Ovary (tissue), 7 donors: ENCODE measurements at regions not wholly inside any gene's neighbourhood (a gene's known extent, or its start where the extent isn't known, plus 50 kb on each side); places are given as distances from the start of the nearest gene placed in this dataset.
"Not testable (repeated sequence)": the region's sequence is repeated elsewhere in the genome, so short reads cannot be mapped to it uniquely, and the experiment has no call there.

Experiments
- DNase-seq, 5 donors: peaks; one replicate each; pipeline ENCODE4 v3.0.0-alpha.2; 2019 to 2020
- H3K27ac ChIP-seq, 2 donors: fragments of 200-600 bp; one replicate each; pipeline versions ENCODE4 v1.5.1 to v1.8.0; 2019 to 2022
- H3K27me3 ChIP-seq: fragments of 200-600 bp; one replicate; pipeline ENCODE4 v1.8.0; 2022
- H3K36me3 ChIP-seq: fragments of 200-600 bp; sonication (generic); one replicate; pipeline ENCODE4 v1.5.1; 2019
- H3K4me1 ChIP-seq: one replicate; pipeline ENCODE4 v1.8.1; 2013; ENCODE audit warnings: mild to moderate bottlenecking, moderate library complexity; ENCODE audit not compliant: insufficient read depth
- H3K4me3 ChIP-seq: fragments of 200-600 bp; sonication (generic); one replicate; pipeline ENCODE4 v1.5.1; 2017
- H3K9me3 ChIP-seq, 2 donors: fragments of 200-600 bp in 1 of 2; sonication (generic) in 1 of 2; one replicate each; pipeline versions ENCODE4 v1.5.1 to v1.8.1; 2013 to 2019; ENCODE audit warnings: mild to moderate bottlenecking in 1 of 2, moderate library complexity in 1 of 2
- CTCF ChIP-seq, 3 donors: fragments of 450-650 bp in 2 of 3; fragments of 200-600 bp in 1 of 3; IDR thresholded peaks; one replicate each; pipeline versions ENCODE4 v1.5.1 to v1.8.0; 2016 to 2022; ENCODE audit warnings: antibody characterized with exemption in 3 of 3, mild to moderate bottlenecking in 1 of 3
- EP300 ChIP-seq: sonication (generic); formaldehyde crosslinking; IDR thresholded peaks from one replicate; pipeline ENCODE4 v1.6.1; 2017; ENCODE audit warnings: antibody characterized with exemption
- POLR2A ChIP-seq: fragments of 450-650 bp; IDR thresholded peaks from one replicate; pipeline ENCODE4 v1.6.1; 2017; ENCODE audit warnings: antibody characterized with exemption, mild to moderate bottlenecking, moderate library complexity
- WGBS, 3 donors: extraction: QIAGEN DNeasy Blood & Tissue Kit in 1 of 3; methylation state at CpG; one replicate each; pipeline versions ENCODE4 v1.1.5 to v1.1.7; 2013 to 2017; 5-methylcytosine and 5-hydroxymethylcytosine counted together
- intact Hi-C, 4 donors: fragments of 100-400 bp; cut with DNase I; formaldehyde crosslinking; loops; one replicate each; pipeline versions ENCODE4 v1.11.0 to v1.15.1; 2022 to 2023
- donor health status: DM: no; HTN: no; CAD: no; lungs with moderate emphysema.
- donor health status: DM: no; HTN: no; CAD: no.
- donor health status: Bipolar disorder and iron deficiency.
- donor health status: DM: no; HTN: no; CAD: no.
- donor health status: DM: yes; HTN: yes; CAD: no.

GRCh38 chr1:194419721-194420120 lies 1233.3 kb upstream of the B3GALT2 start:
- no peak overlapping the region for H3K27ac ChIP-seq
- H3K9me3 ChIP-seq = peaks cover 0 to 3% of the 10 kb centered on the region in 2 donors
- H3K4me1 ChIP-seq = no peaks in the 10 kb centered on the region
- no peak overlapping the region for H3K4me3 ChIP-seq
- no peak for DNase-seq
- H3K36me3 ChIP-seq = no peaks in the 10 kb centered on the region
- intact Hi-C loops = no loop called here
- no peaks in the 10 kb centered on the region for H3K27me3 ChIP-seq
- WGBS, 3 donors = 59 to 75% (median 69%) methylated on average over 1 of the region's 1 CpG
- TF ChIP-seq POLR2A (no peak), CTCF (IDR thresholded peaks at IDR 0.05) (no peak), EP300 (no peak)

GRCh38 chr1:194410756-194411155 lies 1224.3 kb upstream of the B3GALT2 start:
- WGBS, 3 donors = 14 to 26% (median 17%) methylated on average over 1 of the region's 1 CpG
- TF ChIP-seq POLR2A = no peak
- TF ChIP-seq CTCF (IDR thresholded peaks at IDR 0.05) = no peak
- no peak for TF ChIP-seq EP300
- no peak for DNase-seq
- H3K4me1 ChIP-seq = no peaks in the 10 kb centered on the region
- H3K4me3 ChIP-seq = no peak overlapping the region
- H3K9me3 ChIP-seq = no peaks in the 10 kb centered on the region
- H3K27ac ChIP-seq = no peak overlapping the region
- intact Hi-C loops = no loop called here
- H3K36me3 ChIP-seq = no peaks in the 10 kb centered on the region
- no peaks in the 10 kb centered on the region for H3K27me3 ChIP-seq

GRCh38 chr1:194407238-194407637 lies 1220.8 kb upstream of the B3GALT2 start:
- H3K27me3 ChIP-seq, H3K36me3 ChIP-seq, H3K4me3 ChIP-seq, H3K27ac ChIP-seq, H3K4me1 ChIP-seq, intact Hi-C loops, DNase-seq, H3K9me3 ChIP-seq: not testable (repeated sequence)
- 46 to 52% (median 51%) methylated on average over 2 of the region's 2 CpGs for WGBS, 3 donors

- H3K9me3 ChIP-seq = no peaks in the 10 kb centered on the region
- DNase-seq = no peak
- H3K27me3 ChIP-seq = no peaks in the 10 kb centered on the region
- intact Hi-C loops = no loop called here
- no peak overlapping the region for H3K4me3 ChIP-seq
- H3K4me1 ChIP-seq = no peaks in the 10 kb centered on the region
- TF ChIP-seq CTCF (IDR thresholded peaks at IDR 0.05) = no peak
- TF ChIP-seq EP300 = no peak
- TF ChIP-seq POLR2A = no peak
- no peaks in the 10 kb centered on the region for H3K36me3 ChIP-seq
- WGBS, 3 donors = 32 to 56% (median 53%) methylated on average over 1 of the region's 1 CpG
- no peak overlapping the region for H3K27ac ChIP-seq
These were observed 1208.3 kb upstream of the B3GALT2 start for GRCh38 chr1:194394676-194395075.

GRCh38 chr1:194387531-194387930 lies 1201.1 kb upstream of the B3GALT2 start:
- no peak overlapping the region for H3K27ac ChIP-seq
- TF ChIP-seq POLR2A (no peak), CTCF (IDR thresholded peaks at IDR 0.05) (no peak)
- no peaks in the 10 kb centered on the region for H3K36me3 ChIP-seq
- no peak for DNase-seq
- H3K9me3 ChIP-seq = no peaks in the 10 kb centered on the region
- H3K27me3 ChIP-seq = no peaks in the 10 kb centered on the region
- H3K4me1 ChIP-seq = no peaks in the 10 kb centered on the region
- intact Hi-C loops = no loop called here
- H3K4me3 ChIP-seq = no peak overlapping the region
